ENCODE measurements at regions not wholly inside any gene's neighbourhood (a gene's known extent, or its start where the extent isn't known, plus 50 kb on each side); places are given as distances from the start of the nearest gene placed in this dataset.

DNA sequence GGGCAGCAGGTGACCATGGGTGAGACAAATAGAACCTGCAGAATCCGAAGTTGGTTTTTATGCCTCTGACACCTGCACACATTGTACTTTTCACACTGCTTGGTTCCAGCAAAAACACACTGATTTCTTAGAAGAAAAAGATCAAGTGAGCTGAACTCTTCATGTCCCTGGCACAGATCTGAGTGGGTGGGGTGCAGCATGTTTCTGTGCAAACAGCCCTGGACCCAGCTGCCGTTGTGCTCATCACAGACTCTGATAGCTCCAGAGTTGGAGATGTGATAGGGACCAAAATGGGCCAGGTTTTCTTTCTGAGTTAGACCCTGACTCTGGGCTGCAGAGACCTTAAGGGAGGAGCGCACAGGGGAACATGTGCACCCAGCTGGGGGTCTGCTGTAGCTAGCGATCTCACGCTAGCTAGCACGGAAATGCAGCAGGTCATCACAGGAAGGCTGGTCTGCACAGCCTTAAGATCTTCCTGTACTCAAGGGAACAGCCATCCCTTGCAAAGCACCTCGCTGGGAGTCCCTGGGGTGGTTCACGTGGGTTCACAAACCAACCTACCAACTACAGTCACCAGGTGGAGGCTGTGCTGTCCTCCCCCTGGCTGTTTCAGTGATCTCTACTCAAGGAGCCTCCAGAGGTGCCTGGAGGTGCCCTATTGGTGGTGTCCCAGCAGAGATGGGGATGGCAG is 291.1 kb downstream of the PTPRU start (continued):
- TF ChIP-seq, protein P1, sequence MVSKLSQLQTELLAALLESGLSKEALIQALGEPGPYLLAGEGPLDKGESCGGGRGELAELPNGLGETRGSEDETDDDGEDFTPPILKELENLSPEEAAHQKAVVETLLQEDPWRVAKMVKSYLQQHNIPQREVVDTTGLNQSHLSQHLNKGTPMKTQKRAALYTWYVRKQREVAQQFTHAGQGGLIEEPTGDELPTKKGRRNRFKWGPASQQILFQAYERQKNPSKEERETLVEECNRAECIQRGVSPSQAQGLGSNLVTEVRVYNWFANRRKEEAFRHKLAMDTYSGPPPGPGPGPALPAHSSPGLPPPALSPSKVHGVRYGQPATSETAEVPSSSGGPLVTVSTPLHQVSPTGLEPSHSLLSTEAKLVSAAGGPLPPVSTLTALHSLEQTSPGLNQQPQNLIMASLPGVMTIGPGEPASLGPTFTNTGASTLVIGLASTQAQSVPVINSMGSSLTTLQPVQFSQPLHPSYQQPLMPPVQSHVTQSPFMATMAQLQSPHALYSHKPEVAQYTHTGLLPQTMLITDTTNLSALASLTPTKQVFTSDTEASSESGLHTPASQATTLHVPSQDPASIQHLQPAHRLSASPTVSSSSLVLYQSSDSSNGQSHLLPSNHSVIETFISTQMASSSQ (IDR thresholded peaks at IDR 0.05; ENCODE audit: low read depth): no peak
- TF ChIP-seq, protein P1 (CRISPR knock-in tag; IDR thresholded peaks at IDR 0.05; ENCODE audit: borderline replicate concordance): no peak
- TF ChIP-seq BCL6 (CRISPR knock-in tag; IDR thresholded peaks at IDR 0.05) (no peak), DNMT1 (CRISPR knock-in tag; IDR thresholded peaks at IDR 0.05) (no peak), SKI (IDR thresholded peaks at IDR 0.05; ENCODE audit: partially characterized antibody) (no peak), ZNF251 (CRISPR knock-in tag; IDR thresholded peaks at IDR 0.05) (no peak), ZNF816 (CRISPR knock-in tag; IDR thresholded peaks at IDR 0.05; ENCODE audit: borderline replicate concordance) (no peak), ZNF615 (CRISPR knock-in tag; IDR thresholded peaks at IDR 0.05; ENCODE audit: borderline replicate concordance) (no peak), GLI4 (CRISPR knock-in tag; IDR thresholded peaks at IDR 0.05; ENCODE audit: borderline replicate concordance) (no peak), ZNF543 (CRISPR knock-in tag; IDR thresholded peaks at IDR 0.05) (no peak), GABPB1 (CRISPR knock-in tag; IDR thresholded peaks at IDR 0.05) (no peak)
- TF ChIP-seq, protein P2, sequence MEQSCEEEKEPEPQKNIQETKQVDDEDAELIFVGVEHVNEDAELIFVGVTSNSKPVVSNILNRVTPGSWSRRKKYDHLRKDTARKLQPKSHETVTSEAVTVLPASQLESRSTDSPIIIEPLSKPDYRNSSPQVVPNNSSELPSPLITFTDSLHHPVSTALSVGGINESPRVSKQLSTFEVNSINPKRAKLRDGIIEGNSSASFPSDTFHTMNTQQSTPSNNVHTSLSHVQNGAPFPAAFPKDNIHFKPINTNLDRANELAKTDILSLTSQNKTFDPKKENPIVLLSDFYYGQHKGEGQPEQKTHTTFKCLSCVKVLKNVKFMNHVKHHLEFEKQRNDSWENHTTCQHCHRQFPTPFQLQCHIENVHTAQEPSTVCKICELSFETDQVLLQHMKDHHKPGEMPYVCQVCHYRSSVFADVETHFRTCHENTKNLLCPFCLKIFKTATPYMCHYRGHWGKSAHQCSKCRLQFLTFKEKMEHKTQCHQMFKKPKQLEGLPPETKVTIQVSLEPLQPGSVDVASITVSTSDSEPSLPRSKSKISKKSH (CRISPR knock-in tag; IDR thresholded peaks at IDR 0.05; ENCODE audit: borderline replicate concordance): no peak
- TF ChIP-seq, protein P3, sequence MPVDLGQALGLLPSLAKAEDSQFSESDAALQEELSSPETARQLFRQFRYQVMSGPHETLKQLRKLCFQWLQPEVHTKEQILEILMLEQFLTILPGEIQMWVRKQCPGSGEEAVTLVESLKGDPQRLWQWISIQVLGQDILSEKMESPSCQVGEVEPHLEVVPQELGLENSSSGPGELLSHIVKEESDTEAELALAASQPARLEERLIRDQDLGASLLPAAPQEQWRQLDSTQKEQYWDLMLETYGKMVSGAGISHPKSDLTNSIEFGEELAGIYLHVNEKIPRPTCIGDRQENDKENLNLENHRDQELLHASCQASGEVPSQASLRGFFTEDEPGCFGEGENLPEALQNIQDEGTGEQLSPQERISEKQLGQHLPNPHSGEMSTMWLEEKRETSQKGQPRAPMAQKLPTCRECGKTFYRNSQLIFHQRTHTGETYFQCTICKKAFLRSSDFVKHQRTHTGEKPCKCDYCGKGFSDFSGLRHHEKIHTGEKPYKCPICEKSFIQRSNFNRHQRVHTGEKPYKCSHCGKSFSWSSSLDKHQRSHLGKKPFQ (CRISPR knock-in tag; IDR thresholded peaks at IDR 0.05; ENCODE audit: insufficient replicate concordance): no peak
